ENCODE measurements at regions not wholly inside any gene's neighbourhood (a gene's known extent, or its start where the extent isn't known, plus 50 kb on each side); places are given as distances from the start of the nearest gene placed in this dataset.

DNA sequence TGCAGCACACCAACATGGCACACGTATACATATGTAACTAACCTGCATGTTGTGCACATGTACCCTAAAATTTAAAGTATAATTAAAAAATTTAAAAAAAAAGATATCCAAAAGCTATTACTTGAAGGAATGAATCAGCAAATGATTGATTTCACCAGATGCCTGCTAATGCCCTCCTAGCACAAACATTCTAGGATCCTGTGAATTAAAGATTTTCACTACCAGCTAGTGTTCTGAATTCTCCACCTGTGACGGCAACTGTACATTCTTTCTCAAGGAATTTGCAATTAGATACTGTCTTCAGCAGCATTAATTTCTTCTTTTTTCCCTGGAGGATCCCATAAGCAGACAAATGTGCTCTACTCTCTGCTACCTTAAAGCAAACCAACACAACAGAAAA is 694.9 kb downstream of the NTRK3 start:
- TF ChIP-seq TCF4 (CRISPR knock-in tag; IDR thresholded peaks at IDR 0.05; ENCODE audit: borderline replicate concordance): no peak
- TF ChIP-seq ESRRG (CRISPR knock-in tag; IDR thresholded peaks at IDR 0.05): no peak
- no peak for TF ChIP-seq ZFP30 (CRISPR knock-in tag; IDR thresholded peaks at IDR 0.05)
- no peak for TF ChIP-seq ZNF565 (CRISPR knock-in tag; conservative IDR thresholded peaks at IDR 0.05; ENCODE audit: low read depth)
- TF ChIP-seq, protein P1, sequence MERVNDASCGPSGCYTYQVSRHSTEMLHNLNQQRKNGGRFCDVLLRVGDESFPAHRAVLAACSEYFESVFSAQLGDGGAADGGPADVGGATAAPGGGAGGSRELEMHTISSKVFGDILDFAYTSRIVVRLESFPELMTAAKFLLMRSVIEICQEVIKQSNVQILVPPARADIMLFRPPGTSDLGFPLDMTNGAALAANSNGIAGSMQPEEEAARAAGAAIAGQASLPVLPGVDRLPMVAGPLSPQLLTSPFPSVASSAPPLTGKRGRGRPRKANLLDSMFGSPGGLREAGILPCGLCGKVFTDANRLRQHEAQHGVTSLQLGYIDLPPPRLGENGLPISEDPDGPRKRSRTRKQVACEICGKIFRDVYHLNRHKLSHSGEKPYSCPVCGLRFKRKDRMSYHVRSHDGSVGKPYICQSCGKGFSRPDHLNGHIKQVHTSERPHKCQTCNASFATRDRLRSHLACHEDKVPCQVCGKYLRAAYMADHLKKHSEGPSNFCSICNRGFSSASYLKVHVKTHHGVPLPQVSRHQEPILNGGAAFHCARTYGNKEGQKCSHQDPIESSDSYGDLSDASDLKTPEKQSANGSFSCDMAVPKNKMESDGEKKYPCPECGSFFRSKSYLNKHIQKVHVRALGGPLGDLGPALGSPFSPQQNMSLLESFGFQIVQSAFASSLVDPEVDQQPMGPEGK (CRISPR knock-in tag; IDR thresholded peaks at IDR 0.05; ENCODE audit: borderline replicate concordance): no peak

Data from SK-N-SH treated with all-trans-retinoic acid at 6 μM for 48 hours (cell line).